Right atrium auricular region (tissue), 2 donors: ENCODE measurements at regions not wholly inside any gene's neighbourhood (a gene's known extent, or its start where the extent isn't known, plus 50 kb on each side); places are given as distances from the start of the nearest gene placed in this dataset.

Experiments
- DNase-seq: peaks from one replicate; pipeline ENCODE4 v3.0.0-alpha.2; 2019; ENCODE audit warnings: low spot score
- H3K27ac ChIP-seq, 2 donors: fragments of 200-600 bp; sonication (generic); 1 replicate in 1 of 2; 2 replicates in 1 of 2; pipeline ENCODE4 v1.5.1; 2016 to 2019
- H3K27me3 ChIP-seq, 2 donors: fragments of 200-600 bp; sonication (generic); one replicate each; pipeline versions ENCODE4 v1.5.1 to v1.6.0; 2017 to 2019
- H3K36me3 ChIP-seq: fragments of 200-600 bp; sonication (generic); one replicate; pipeline ENCODE4 v1.5.1; 2016
- H3K4me1 ChIP-seq, 2 donors: fragments of 200-600 bp; sonication (generic); one replicate each; pipeline versions ENCODE4 v1.5.1 to v1.6.0; 2017 to 2019
- H3K4me3 ChIP-seq, 2 donors: fragments of 200-600 bp; sonication (generic); 1 replicate in 1 of 2; 2 replicates in 1 of 2; pipeline ENCODE4 v1.5.1; 2017 to 2019; ENCODE audit warnings: mild to moderate bottlenecking in 1 of 2, moderate library complexity in 1 of 2
- H3K9me3 ChIP-seq, 2 donors: fragments of 200-600 bp; sonication (generic); one replicate each; pipeline ENCODE4 v1.5.1; 2019
- CTCF ChIP-seq, 2 donors: fragments of 200-600 bp; sonication (generic); IDR thresholded peaks; one replicate each; pipeline ENCODE4 v1.5.1; 2019; ENCODE audit warnings: antibody characterized with exemption in 2 of 2

- TF ChIP-seq CTCF (IDR thresholded peaks at IDR 0.05): no peak
- H3K4me3 ChIP-seq: no peak overlapping the region
- no peaks in the 10 kb centered on the region for H3K27me3 ChIP-seq
- DNase-seq: no peak
- no peaks in the 10 kb centered on the region for H3K4me1 ChIP-seq
- no peaks in the 10 kb centered on the region for H3K36me3 ChIP-seq
- no peaks in the 10 kb centered on the region for H3K9me3 ChIP-seq
- no peak overlapping the region for H3K27ac ChIP-seq
Measured at GRCh38 chr5:35331956-35332950, 102.0 kb upstream of the PRLR start.

DNA sequence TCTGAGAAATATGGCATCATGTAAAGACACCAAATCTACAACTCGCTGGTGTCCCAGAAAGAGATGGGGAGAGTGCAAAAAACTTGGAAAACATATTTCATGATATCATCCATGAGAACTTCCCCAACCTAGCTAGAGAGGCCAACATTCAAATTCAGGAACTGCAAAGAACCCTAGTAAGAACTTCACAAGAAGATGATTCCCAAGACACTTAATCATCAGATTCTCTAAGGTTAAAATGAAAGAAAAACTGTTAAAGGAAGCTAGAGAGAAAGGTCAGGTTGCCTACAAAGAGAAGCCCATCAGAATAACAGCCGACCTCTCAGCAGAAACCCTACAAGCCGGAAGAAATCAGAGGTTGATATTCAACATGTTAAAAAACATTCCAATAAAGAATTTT is 95.5 kb upstream of the PRLR start:
- no peak overlapping the region for H3K27ac ChIP-seq
- H3K36me3 ChIP-seq: no peaks in the 10 kb centered on the region
- no peak overlapping the region for H3K4me3 ChIP-seq
- H3K27me3 ChIP-seq: no peaks in the 10 kb centered on the region
- no peaks in the 10 kb centered on the region for H3K4me1 ChIP-seq
- TF ChIP-seq CTCF (IDR thresholded peaks at IDR 0.05): no peak
- DNase-seq: no peak
- no peaks in the 10 kb centered on the region for H3K9me3 ChIP-seq

DNA sequence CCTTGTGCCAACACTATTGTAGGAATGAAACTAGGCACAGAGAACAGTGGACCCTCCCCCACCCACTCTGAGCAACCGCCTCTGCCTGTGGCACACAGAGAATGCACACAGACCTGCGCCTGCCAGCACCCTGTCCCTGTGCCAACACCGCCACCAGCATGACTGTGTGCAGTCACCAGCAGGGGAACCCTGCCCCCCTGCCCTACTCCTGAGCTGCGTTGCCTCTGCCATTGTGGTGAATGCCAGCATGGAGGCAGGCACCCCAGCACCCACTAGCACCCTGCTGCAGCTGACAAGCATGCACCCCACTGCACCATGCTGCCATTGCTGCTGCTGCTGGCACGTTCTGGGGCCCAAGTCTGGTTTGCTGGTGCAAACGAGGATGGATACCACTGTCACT is 94.4 kb upstream of the PRLR start:
- TF ChIP-seq CTCF (IDR thresholded peaks at IDR 0.05): no peak
- no peak for DNase-seq
- no peaks in the 10 kb centered on the region for H3K36me3 ChIP-seq
- no peaks in the 10 kb centered on the region for H3K9me3 ChIP-seq
- H3K4me1 ChIP-seq: no peaks in the 10 kb centered on the region
- H3K4me3 ChIP-seq: no peak overlapping the region
- no peak overlapping the region for H3K27ac ChIP-seq
- H3K27me3 ChIP-seq: no peaks in the 10 kb centered on the region

- Histone ChIP-seq H3K4me3 (no peak overlapping the region), H3K27ac (no peak overlapping the region), H3K9me3 (no peaks in the 10 kb centered on the region), H3K4me1 (no peaks in the 10 kb centered on the region), H3K36me3 (no peaks in the 10 kb centered on the region), H3K27me3 (no peaks in the 10 kb centered on the region)
- TF ChIP-seq CTCF (IDR thresholded peaks at IDR 0.05): no peak
- no peak for DNase-seq
Measured at GRCh38 chr5:35324201-35324600, 93.9 kb upstream of the PRLR start.

- Histone ChIP-seq H3K4me3 (no peak overlapping the region), H3K36me3 (no peaks in the 10 kb centered on the region), H3K4me1 (no peaks in the 10 kb centered on the region), H3K9me3 (no peaks in the 10 kb centered on the region), H3K27ac (no peak overlapping the region), H3K27me3 (no peaks in the 10 kb centered on the region)
- no peak for TF ChIP-seq CTCF (IDR thresholded peaks at IDR 0.05)
- DNase-seq: no peak
Measured at GRCh38 chr5:35320029-35320428, 89.7 kb upstream of the PRLR start.
